Caco-2 (cell line): ENCODE measurements at regions not wholly inside any gene's neighbourhood (a gene's known extent, or its start where the extent isn't known, plus 50 kb on each side); places are given as distances from the start of the nearest gene placed in this dataset.
A peak's percentile ranks its signal among the peaks of the same experiment; 100 is the strongest.

Source experiments
- BruUV-seq: library from RNA; stranded (reverse); fragments of 400-500 nt; replicated peaks from 2 replicates; lab custom pipeline; 2021; lab: Mats Ljungman, UMichigan
- CTCF ChIA-PET: fragments of 300-600 bp; sonication (Branson Sonifier 250); formaldehyde crosslinking; loops from one replicate; lab custom pipeline; 2022; ENCODE audit warnings: antibody characterized with exemption; lab: Charles Lee
- POLR2A ChIA-PET: fragments of 300-600 bp; sonication (Branson Sonifier 250); formaldehyde crosslinking; loops from one replicate; lab custom pipeline; 2022; ENCODE audit warnings: antibody characterized with exemption; lab: Charles Lee
- DNase-seq, 2 experiments: peaks; one replicate each; pipeline versions ENCODE4 v3.0.0 to v3.0.0-alpha.2; 2020 to 2022
- H3K27me3 ChIP-seq: replicated peaks from 2 replicates; pipeline ENCODE4 v1.6.0; 2011; ENCODE audit warnings: low read length; ENCODE audit not compliant: control insufficient read depth, insufficient read depth
- H3K36me3 ChIP-seq: 2 replicates; pipeline ENCODE4 v1.5.1; 2011; ENCODE audit warnings: low read length; ENCODE audit not compliant: control insufficient read depth, insufficient read depth
- H3K4me1 ChIP-seq: fragments of 250-450 bp; sonication (Bioruptor Pico); 2 replicates; pipeline ENCODE4 v1.5.1; 2020; ENCODE audit warnings: mild to moderate bottlenecking
- H3K4me3 ChIP-seq: 2 replicates; pipeline ENCODE4 v1.5.1; 2011; ENCODE audit warnings: low read depth, mild to moderate bottlenecking, control low read depth, low read length
- H3K9me3 ChIP-seq: fragments of 250-450 bp; sonication (Bioruptor Pico); 2 replicates; pipeline ENCODE4 v1.5.1; 2020; ENCODE audit warnings: mild to moderate bottlenecking, moderate library complexity
- H3K27ac Mint-ChIP-seq: one replicate; pipeline ENCODE4 v1.8.0; 2022; ENCODE audit warnings: mixed read lengths; ENCODE audit not compliant: unreplicated experiment
- H3K27me3 Mint-ChIP-seq: one replicate; pipeline ENCODE4 v1.8.0; 2022; ENCODE audit warnings: mixed read lengths; ENCODE audit not compliant: insufficient read depth, unreplicated experiment
- H3K36me3 Mint-ChIP-seq: one replicate; pipeline ENCODE4 v1.8.0; 2022; ENCODE audit warnings: mild to moderate bottlenecking, mixed read lengths; ENCODE audit not compliant: insufficient read depth, unreplicated experiment
- H3K4me1 Mint-ChIP-seq: one replicate; pipeline ENCODE4 v1.8.0; 2022; ENCODE audit warnings: low read depth, mixed read lengths; ENCODE audit not compliant: unreplicated experiment
- H3K4me3 Mint-ChIP-seq: one replicate; pipeline ENCODE4 v1.8.0; 2022; ENCODE audit warnings: mild to moderate bottlenecking, moderate library complexity, mixed read lengths; ENCODE audit not compliant: unreplicated experiment
- H3K9me3 Mint-ChIP-seq: one replicate; pipeline ENCODE4 v1.8.0; 2022; ENCODE audit warnings: mixed read lengths; ENCODE audit not compliant: unreplicated experiment
- intact Hi-C: fragments of 100-400 bp; cut with micrococcal nuclease; formaldehyde crosslinking; loops from one replicate; pipeline ENCODE4 v1.10.0; 2022; ENCODE audit not compliant: unreplicated experiment
- TF ChIP-seq, protein P1 (sequence below), 2 experiments: fragments of 200-600 bp in 1 of 2; IDR thresholded peaks; 1 replicate in 1 of 2; 2 replicates in 1 of 2; pipeline versions ENCODE4 v1.5.1 to v1.8.0; 2011 to 2022; ENCODE audit warnings: antibody characterized with exemption in 1 of 2, control low read depth in 1 of 2, inconsistent platforms in 1 of 2, low read depth in 1 of 2, low read length in 1 of 2, mild to moderate bottlenecking in 1 of 2, moderate library complexity in 1 of 2; ENCODE audit not compliant: insufficient read depth in 1 of 2, severe bottlenecking in 1 of 2, unreplicated experiment in 1 of 2

DNA sequence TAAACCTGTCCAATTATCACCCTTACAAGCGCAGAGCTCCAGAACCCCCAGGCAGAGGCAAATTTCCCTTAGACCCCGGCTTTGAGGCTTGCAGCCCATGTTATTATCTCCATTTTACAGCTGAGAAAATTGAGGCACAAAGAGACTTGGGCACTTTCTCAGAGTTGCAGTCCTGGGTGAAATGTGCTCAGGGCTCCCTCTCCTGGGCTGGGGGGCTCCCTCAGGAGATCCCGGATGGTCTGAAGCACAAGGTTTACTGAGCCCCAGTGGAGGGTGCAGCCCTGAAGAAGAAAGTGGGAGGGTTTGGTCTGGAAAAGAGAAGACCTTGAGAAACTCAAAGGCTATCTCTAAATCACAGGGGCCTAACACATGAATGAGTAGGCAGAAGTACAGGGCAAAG, 156.6 kb downstream of the CYRIA start:
- H3K4me3 Mint-ChIP-seq, result no peak overlapping the region
- intact Hi-C loops, result loop anchor here (5.0 to 10.0 kb wide), 5 partner anchors 227 to 727 kb away; no protein-coding TSS in a partner anchor

DNA sequence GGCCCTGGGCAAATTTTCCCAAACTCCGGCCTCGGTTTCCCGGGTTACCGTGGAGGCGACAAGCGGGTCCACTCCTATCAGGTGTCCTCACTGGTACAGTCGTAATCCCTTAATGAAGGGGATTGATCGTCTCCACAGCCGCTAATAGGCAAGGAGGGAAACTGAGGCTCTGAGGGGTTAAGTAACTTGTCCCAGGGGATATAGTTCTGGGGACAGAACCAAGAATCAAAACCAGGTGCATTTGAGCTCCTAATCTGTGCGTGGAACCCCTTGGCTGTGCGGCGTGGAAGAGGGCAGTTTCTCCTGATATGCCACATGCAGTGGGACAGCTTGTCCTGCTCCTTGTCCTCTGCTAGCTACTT, 157.2 kb downstream of the CYRIA start:
- Histone ChIP-seq H3K4me1 (peaks cover 36% of the 10 kb centered on the region), H3K4me3 (no peak overlapping the region), H3K36me3 (no peaks in the 10 kb centered on the region), H3K27me3 (no peaks in the 10 kb centered on the region), H3K9me3 (no peaks in the 10 kb centered on the region)
- CTCF ChIA-PET, result interaction anchor here (0.9 to 2.6 kb wide), 3 partner anchors 21 to 569 kb away, joined by 3 to 12 read pairs (median 5); no protein-coding TSS in a partner anchor
- DNase-seq, result no peak
- POLR2A ChIA-PET, result no interaction called here
- peaks cover 12% of the 10 kb centered on the region for H3K4me1 Mint-ChIP-seq
- H3K27ac Mint-ChIP-seq, result no peak overlapping the region
- intact Hi-C loops, result loop anchor here (1.0 to 10.0 kb wide), 7 partner anchors 226 to 871 kb away; partner anchors contain the start of gene MYCN
- BruUV-seq, result no TSS peak
- H3K4me3 Mint-ChIP-seq, result peak overlapping the region; percentile 61
- H3K9me3 Mint-ChIP-seq, result no peaks in the 10 kb centered on the region
- H3K27me3 Mint-ChIP-seq, result no peaks in the 10 kb centered on the region
- TF ChIP-seq, protein P1, sequence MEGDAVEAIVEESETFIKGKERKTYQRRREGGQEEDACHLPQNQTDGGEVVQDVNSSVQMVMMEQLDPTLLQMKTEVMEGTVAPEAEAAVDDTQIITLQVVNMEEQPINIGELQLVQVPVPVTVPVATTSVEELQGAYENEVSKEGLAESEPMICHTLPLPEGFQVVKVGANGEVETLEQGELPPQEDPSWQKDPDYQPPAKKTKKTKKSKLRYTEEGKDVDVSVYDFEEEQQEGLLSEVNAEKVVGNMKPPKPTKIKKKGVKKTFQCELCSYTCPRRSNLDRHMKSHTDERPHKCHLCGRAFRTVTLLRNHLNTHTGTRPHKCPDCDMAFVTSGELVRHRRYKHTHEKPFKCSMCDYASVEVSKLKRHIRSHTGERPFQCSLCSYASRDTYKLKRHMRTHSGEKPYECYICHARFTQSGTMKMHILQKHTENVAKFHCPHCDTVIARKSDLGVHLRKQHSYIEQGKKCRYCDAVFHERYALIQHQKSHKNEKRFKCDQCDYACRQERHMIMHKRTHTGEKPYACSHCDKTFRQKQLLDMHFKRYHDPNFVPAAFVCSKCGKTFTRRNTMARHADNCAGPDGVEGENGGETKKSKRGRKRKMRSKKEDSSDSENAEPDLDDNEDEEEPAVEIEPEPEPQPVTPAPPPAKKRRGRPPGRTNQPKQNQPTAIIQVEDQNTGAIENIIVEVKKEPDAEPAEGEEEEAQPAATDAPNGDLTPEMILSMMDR (IDR thresholded peaks at IDR 0.05; ENCODE audit: insufficient read depth in 1 of 2, low read depth in 1 of 2, low read length in 1 of 2, severe bottlenecking in 1 of 2, unreplicated experiment in 1 of 2), result no peak
- no peaks in the 10 kb centered on the region for H3K36me3 Mint-ChIP-seq

More for the DNA sequence above, 156.6 kb downstream of the CYRIA start:
- Mint-ChIP-seq H3K27me3 (no peaks in the 10 kb centered on the region), H3K4me1 (peaks cover 12% of the 10 kb centered on the region), H3K27ac (no peak overlapping the region), H3K9me3 (no peaks in the 10 kb centered on the region), H3K36me3 (no peaks in the 10 kb centered on the region)
- H3K9me3 ChIP-seq, result no peaks in the 10 kb centered on the region
- CTCF ChIA-PET, result interaction anchor here (0.9 to 2.6 kb wide), 3 partner anchors 22 to 570 kb away, joined by 3 to 12 read pairs (median 5); no protein-coding TSS in a partner anchor
- POLR2A ChIA-PET, result no interaction called here
- DNase-seq, result no peak
- H3K27me3 ChIP-seq, result no peaks in the 10 kb centered on the region
- no peaks in the 10 kb centered on the region for H3K36me3 ChIP-seq
- TF ChIP-seq, protein P1 (IDR thresholded peaks at IDR 0.05; ENCODE audit: insufficient read depth in 1 of 2, low read depth in 1 of 2, low read length in 1 of 2, severe bottlenecking in 1 of 2, unreplicated experiment in 1 of 2), result no peak
- BruUV-seq, result no TSS peak
- no peak overlapping the region for H3K4me3 ChIP-seq
- H3K4me1 ChIP-seq, result peaks cover 36% of the 10 kb centered on the region

DNA sequence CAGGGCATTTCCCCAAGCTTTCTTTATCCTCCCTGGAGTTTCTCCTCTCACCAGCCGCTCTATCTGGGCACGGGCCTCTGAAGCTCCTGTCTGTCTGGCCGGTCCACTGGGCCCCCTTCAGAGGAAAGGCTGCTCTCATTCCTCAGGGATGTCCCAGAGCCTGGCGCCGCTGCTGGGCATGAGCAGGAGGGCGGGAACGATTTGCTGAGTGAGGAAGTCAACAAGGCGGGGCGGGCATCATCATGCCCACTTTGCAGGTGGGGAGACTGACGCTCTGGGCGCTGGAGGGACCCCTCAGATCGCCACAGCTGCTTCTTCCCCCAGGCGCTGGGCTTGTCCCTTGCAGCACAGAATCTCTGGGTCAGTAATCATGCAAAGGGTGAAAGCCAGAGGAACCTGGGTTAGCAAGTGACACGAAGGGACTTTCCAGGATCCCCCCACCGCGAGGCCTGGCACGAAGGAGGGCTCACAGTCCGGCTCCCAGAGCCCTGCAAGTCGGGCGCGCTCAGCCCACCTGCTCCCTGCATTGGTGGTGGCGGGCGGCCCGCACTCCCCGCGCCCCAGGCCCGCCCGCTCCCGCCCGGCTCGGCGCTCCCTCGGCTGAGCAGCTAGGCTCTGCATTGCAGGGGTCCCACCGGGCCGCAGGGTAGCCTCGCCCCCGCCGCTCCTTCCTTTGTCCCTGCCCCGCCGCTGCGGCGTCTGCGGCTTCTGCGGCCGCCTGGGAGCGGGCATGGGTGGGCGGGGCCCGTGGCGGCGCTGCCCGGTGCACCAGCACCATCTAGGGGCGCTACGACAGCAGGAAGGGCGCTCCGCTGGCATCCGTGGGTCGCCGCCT, 157.8 kb downstream of the CYRIA start:
- Mint-ChIP-seq H3K4me3 (peak overlapping the region; percentile 61), H3K4me1 (peaks cover 12% of the 10 kb centered on the region), H3K27me3 (no peaks in the 10 kb centered on the region), H3K27ac (peak overlapping the region; percentile 37), H3K36me3 (no peaks in the 10 kb centered on the region), H3K9me3 (no peaks in the 10 kb centered on the region)
- ChIA-PET CTCF (interaction anchor here (0.9 to 2.6 kb wide), 4 partner anchors 21 to 569 kb away, joined by 3 to 12 read pairs (median 4); no protein-coding TSS in a partner anchor), POLR2A (no interaction called here)
- Histone ChIP-seq H3K4me1 (peaks cover 36% of the 10 kb centered on the region), H3K4me3 (peak overlapping the region; percentile 26), H3K36me3 (no peaks in the 10 kb centered on the region), H3K27me3 (no peaks in the 10 kb centered on the region), H3K9me3 (no peaks in the 10 kb centered on the region)
- intact Hi-C loops, result loop anchor here (1.0 to 10.0 kb wide), 8 partner anchors 189 to 871 kb away; partner anchors contain the start of gene MYCN
- DNase-seq, result peak; percentile 66 to 82
- TF ChIP-seq, protein P1 (IDR thresholded peaks at IDR 0.05; ENCODE audit: insufficient read depth in 1 of 2, low read depth in 1 of 2, low read length in 1 of 2, severe bottlenecking in 1 of 2, unreplicated experiment in 1 of 2), result peak; percentile 83 to 91
- BruUV-seq, result no TSS peak
